Prostate gland (tissue), 2 donors: ENCODE measurements at regions not wholly inside any gene's neighbourhood (a gene's known extent, or its start where the extent isn't known, plus 50 kb on each side); places are given as distances from the start of the nearest gene placed in this dataset.

Experiments used
- DNase-seq: peaks from one replicate; pipeline ENCODE4 v3.0.0-alpha.2; 2019; ENCODE audit warnings: low spot score
- H3K27ac ChIP-seq, 2 donors: fragments of 200-600 bp; sonication (generic); 2 replicates each; pipeline ENCODE4 v1.5.1; 2017 to 2019
- H3K27me3 ChIP-seq: fragments of 200-600 bp; sonication (generic); replicated peaks from 2 replicates; pipeline ENCODE4 v1.5.1; 2019; ENCODE audit not compliant: insufficient read depth
- H3K36me3 ChIP-seq, 2 donors: fragments of 200-600 bp; sonication (generic); 1 replicate in 1 of 2; 2 replicates in 1 of 2; pipeline versions ENCODE4 v1.5.1 to v1.8.1; 2017 to 2019
- H3K4me1 ChIP-seq: fragments of 200-600 bp; sonication (generic); replicated peaks from 2 replicates; pipeline ENCODE4 v1.5.1; 2019
- H3K4me3 ChIP-seq, 2 donors: fragments of 200-600 bp; sonication (generic); 2 replicates each; pipeline ENCODE4 v1.5.1; 2017 to 2019
- H3K9me3 ChIP-seq: fragments of 200-600 bp; sonication (generic); 2 replicates; pipeline ENCODE4 v1.5.1; 2017
- CTCF ChIP-seq, 4 experiments: fragments of 200-600 bp in 2 of 4; fragments of 450-650 bp in 2 of 4; sonication (generic) in 2 of 4; IDR thresholded peaks; 1 replicate in 3 of 4; 2 replicates in 1 of 4; pipeline ENCODE4 v1.5.1; 2016 to 2019; ENCODE audit warnings: antibody characterized with exemption in 4 of 4, mild to moderate bottlenecking in 2 of 4, moderate library complexity in 2 of 4
- POLR2A ChIP-seq: fragments of 450-650 bp; IDR thresholded peaks from one replicate; pipeline ENCODE4 v1.6.1; 2016; ENCODE audit warnings: antibody characterized with exemption, mild to moderate bottlenecking
- POLR2AphosphoS5 ChIP-seq: sonication (generic); formaldehyde crosslinking; IDR thresholded peaks from one replicate; pipeline ENCODE4 v1.6.1; 2017; ENCODE audit warnings: antibody characterized with exemption
- WGBS: methylation state at CpG from one replicate; pipeline ENCODE4 v1.1.5; 2018; 5-methylcytosine and 5-hydroxymethylcytosine counted together
- intact Hi-C: fragments of 100-400 bp; cut with DNase I; formaldehyde crosslinking; loops from one replicate; pipeline ENCODE4 v1.14.2; 2022

GRCh38 chr16:9351440-9351839, 260.0 kb downstream of the HAPSTR1 start:
- H3K9me3 ChIP-seq, result no peaks in the 10 kb centered on the region
- WGBS, result 76% methylated on average over 6 of the region's 6 CpGs
- TF ChIP-seq CTCF (IDR thresholded peaks at IDR 0.05) (no peak), POLR2A (no peak), POLR2AphosphoS5 (no peak)
- no peak overlapping the region for H3K4me3 ChIP-seq
- no peak overlapping the region for H3K27ac ChIP-seq
- DNase-seq, result no peak
- intact Hi-C loops, result no loop called here
- no peaks in the 10 kb centered on the region for H3K36me3 ChIP-seq
- no peaks in the 10 kb centered on the region for H3K4me1 ChIP-seq
- H3K27me3 ChIP-seq, result no peaks in the 10 kb centered on the region

GRCh38 chr16:9351841-9352434, 260.5 kb downstream of the HAPSTR1 start:
- intact Hi-C loops, result no loop called here
- Histone ChIP-seq H3K27me3 (no peaks in the 10 kb centered on the region), H3K36me3 (no peaks in the 10 kb centered on the region), H3K4me3 (no peak overlapping the region), H3K27ac (no peak overlapping the region), H3K9me3 (no peaks in the 10 kb centered on the region), H3K4me1 (no peaks in the 10 kb centered on the region)
- WGBS, result 93% methylated on average over 1 of the region's 1 CpG
- TF ChIP-seq POLR2AphosphoS5, result no peak
- TF ChIP-seq CTCF (IDR thresholded peaks at IDR 0.05), result no peak
- TF ChIP-seq POLR2A, result no peak
- DNase-seq, result no peak

GRCh38 chr16:9357829-9358228, 266.4 kb downstream of the HAPSTR1 start:
- Histone ChIP-seq H3K27me3 (no peaks in the 10 kb centered on the region), H3K27ac (no peak overlapping the region), H3K4me3 (no peak overlapping the region), H3K9me3 (no peaks in the 10 kb centered on the region), H3K36me3 (no peaks in the 10 kb centered on the region), H3K4me1 (no peaks in the 10 kb centered on the region)
- no peak for DNase-seq
- TF ChIP-seq POLR2AphosphoS5 (no peak), CTCF (IDR thresholded peaks at IDR 0.05) (no peak), POLR2A (no peak)
- intact Hi-C loops, result no loop called here
- WGBS, result 75% methylated on average over 2 of the region's 2 CpGs

- DNase-seq, result no peak
- WGBS, result 95% methylated on average over 7 of the region's 7 CpGs
- no peak overlapping the region for H3K27ac ChIP-seq
- no peaks in the 10 kb centered on the region for H3K27me3 ChIP-seq
- no peak overlapping the region for H3K4me3 ChIP-seq
- no peaks in the 10 kb centered on the region for H3K9me3 ChIP-seq
- intact Hi-C loops, result no loop called here
- no peaks in the 10 kb centered on the region for H3K4me1 ChIP-seq
- no peaks in the 10 kb centered on the region for H3K36me3 ChIP-seq
- TF ChIP-seq POLR2A (no peak), CTCF (IDR thresholded peaks at IDR 0.05) (no peak), POLR2AphosphoS5 (no peak)
These were observed 268.6 kb downstream of the HAPSTR1 start for GRCh38 chr16:9360075-9360474.

- Histone ChIP-seq H3K9me3 (no peaks in the 10 kb centered on the region), H3K27ac (no peak overlapping the region), H3K36me3 (no peaks in the 10 kb centered on the region), H3K4me1 (no peaks in the 10 kb centered on the region), H3K4me3 (no peak overlapping the region), H3K27me3 (no peaks in the 10 kb centered on the region)
- 93% methylated on average over 8 of the region's 8 CpGs for WGBS
- DNase-seq, result no peak
- intact Hi-C loops, result no loop called here
- TF ChIP-seq POLR2AphosphoS5 (no peak), POLR2A (no peak), CTCF (IDR thresholded peaks at IDR 0.05) (no peak)
These were observed 270.6 kb downstream of the HAPSTR1 start for GRCh38 chr16:9362050-9362449.
